HG03378 (cell line): ENCODE measurements at regions not wholly inside any gene's neighbourhood (a gene's known extent, or its start where the extent isn't known, plus 50 kb on each side); places are given as distances from the start of the nearest gene placed in this dataset.

Experiments
- ATAC-seq: cut with Tn5 transposase; IDR thresholded peaks from one replicate; pipeline ENCODE4 v1.9.1; 2021; ENCODE audit warnings: mild to moderate bottlenecking, moderate library complexity; ENCODE audit not compliant: unreplicated experiment

- no peak for ATAC-seq
Measured at GRCh38 chr10:3853016-3853415, 68.0 kb upstream of the KLF6 start.

- ATAC-seq: peak; percentile 84
Measured at GRCh38 chr10:3852147-3852904, 67.3 kb upstream of the KLF6 start.

DNA sequence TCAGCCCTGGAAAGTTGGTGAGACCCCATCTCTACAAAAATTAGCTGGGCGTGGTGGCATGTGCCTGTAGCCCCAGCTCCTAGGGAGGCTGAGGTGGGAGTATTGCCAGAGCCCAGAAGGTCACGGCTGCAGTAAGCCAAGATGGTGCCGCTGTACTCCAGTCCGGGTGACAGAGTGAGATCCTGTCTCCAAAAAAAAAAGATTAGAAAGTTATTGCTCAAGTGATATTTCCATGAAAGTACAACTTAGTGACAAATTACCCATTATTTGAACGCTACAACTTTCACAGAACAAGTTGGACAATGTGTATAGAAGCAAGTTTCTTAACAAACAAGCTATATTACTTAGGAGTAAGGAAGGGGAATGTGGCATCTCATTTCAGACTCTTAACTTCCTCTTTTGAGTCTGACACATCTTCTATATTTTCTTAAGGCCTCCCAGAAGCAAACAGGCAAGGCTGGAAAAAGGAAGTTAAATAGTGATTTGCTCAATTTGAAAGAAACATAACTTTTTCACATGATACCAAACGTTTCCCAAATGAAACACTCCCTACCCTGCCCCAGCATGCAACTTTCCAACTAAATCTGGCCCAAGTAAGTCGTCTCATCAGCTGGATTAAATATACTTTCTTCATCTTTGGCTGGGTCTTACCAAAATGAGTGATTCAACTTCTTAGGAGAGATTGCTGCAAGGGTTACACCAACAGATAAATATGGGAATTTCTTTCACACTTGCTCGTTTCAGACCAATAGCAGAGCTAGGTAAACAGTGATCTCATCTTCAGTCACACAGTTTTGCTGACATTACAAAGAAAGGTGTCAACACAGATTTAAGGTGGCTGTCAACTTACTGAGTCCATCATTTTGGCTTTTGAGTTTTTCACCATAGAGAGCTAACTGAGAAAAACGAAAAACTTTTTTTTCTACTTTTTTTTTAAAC is 66.3 kb upstream of the KLF6 start:
- ATAC-seq: peak; percentile 36

- ATAC-seq: no peak
Measured at GRCh38 chr10:3848775-3849635, 64.0 kb upstream of the KLF6 start.

GRCh38 chr10:3848005-3848774 is 63.2 kb upstream of the KLF6 start:
- no peak for ATAC-seq

- ATAC-seq: no peak
Measured at GRCh38 chr10:3846736-3847135, 61.7 kb upstream of the KLF6 start.

- ATAC-seq: no peak
Measured at GRCh38 chr10:3844491-3845025, 59.5 kb upstream of the KLF6 start.

GRCh38 chr10:3838460-3839437 is 53.7 kb upstream of the KLF6 start:
- no peak for ATAC-seq

GRCh38 chr10:3837647-3838459 is 52.8 kb upstream of the KLF6 start:
- ATAC-seq: no peak

DNA sequence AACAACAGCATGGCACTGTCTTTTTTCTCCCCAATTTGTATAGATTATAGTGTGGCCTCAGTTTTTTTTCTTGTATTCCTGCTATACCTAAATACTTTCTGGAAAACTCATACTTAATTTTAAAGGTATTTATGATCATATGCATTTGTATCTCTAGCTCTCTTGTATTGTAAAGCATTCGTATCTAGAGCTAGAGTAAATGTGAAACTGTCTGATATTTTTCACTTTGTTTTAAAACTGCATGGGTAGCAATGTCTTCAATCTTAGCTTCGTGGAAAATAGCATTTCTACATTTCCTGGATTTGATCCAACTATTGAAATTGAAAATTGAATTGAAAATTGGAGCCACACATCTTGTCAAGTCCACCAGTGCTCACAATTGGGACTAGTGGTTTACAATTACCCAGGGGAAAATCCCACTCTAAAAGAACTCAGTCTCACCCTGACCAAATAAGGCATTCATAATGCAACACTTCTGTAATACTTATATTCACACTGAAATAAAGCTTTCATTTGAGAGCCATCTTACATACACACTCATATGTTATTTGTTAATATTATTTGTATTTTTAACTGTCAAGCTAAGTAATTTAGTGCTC is 51.3 kb upstream of the KLF6 start:
- peak; percentile 72 for ATAC-seq

GRCh38 chr10:3835770-3836169 is 50.8 kb upstream of the KLF6 start:
- ATAC-seq: no peak

DNA sequence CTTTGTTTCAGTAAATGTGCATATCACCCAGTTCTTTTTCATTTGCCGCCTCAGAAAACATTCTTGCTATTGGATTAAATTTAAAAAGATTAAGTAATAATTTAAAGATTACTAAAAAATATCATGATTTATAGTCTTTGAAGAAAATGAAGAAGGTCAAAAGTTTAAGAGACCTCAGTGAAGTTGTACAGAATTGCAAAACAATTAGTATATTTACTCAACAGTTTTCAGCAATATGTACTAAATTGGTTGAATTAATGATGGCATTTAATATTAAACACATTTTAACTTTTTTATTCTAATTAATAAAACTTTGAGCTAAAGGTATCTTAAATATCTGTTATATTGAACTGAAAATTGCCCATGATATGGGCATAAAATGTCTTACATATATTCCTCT is 49.9 kb upstream of the KLF6 start:
- no peak for ATAC-seq
